AG04450 (cell line): ENCODE measurements at regions not wholly inside any gene's neighbourhood (a gene's known extent, or its start where the extent isn't known, plus 50 kb on each side); places are given as distances from the start of the nearest gene placed in this dataset.

Experiments used
- CTCF ChIA-PET: fragments of 300-600, 350-600 bp; formaldehyde crosslinking; extraction: SDS; loops from one replicate; lab custom pipeline; 2022; ENCODE audit warnings: antibody characterized with exemption, inconsistent platforms; lab: Charles Lee
- POLR2A ChIA-PET: fragments of 350-600 bp; formaldehyde crosslinking; extraction: SDS; loops from one replicate; lab custom pipeline; 2021; ENCODE audit warnings: antibody characterized with exemption, inconsistent platforms; lab: Yijun Ruan, JAX
- DNase-seq: peaks from one replicate; pipeline ENCODE4 v3.0.0-alpha.2; 2011; ENCODE audit warnings: low read depth, low spot score
- H3K27ac ChIP-seq: one replicate; pipeline ENCODE4 v1.5.1; 2012; ENCODE audit warnings: low read depth, low read length, control low read depth
- H3K27me3 ChIP-seq: one replicate; pipeline ENCODE4 v1.6.0; 2012; ENCODE audit warnings: low read length; ENCODE audit not compliant: control insufficient read depth, insufficient read depth
- H3K4me3 ChIP-seq: 2 replicates; pipeline ENCODE4 v1.5.1; 2011; ENCODE audit warnings: mild to moderate bottlenecking, low read depth, low read length, control low read depth
- H3K9me3 ChIP-seq: 2 replicates; pipeline ENCODE4 v1.5.1; 2012; ENCODE audit warnings: low read length; ENCODE audit not compliant: control insufficient read depth, insufficient read depth
- CTCF ChIP-seq: IDR thresholded peaks from 2 replicates; pipeline ENCODE4 v1.5.1; 2011; ENCODE audit warnings: low read depth, low read length, control low read depth, inconsistent platforms

GRCh38 chr2:35548171-35548570 lies 807.4 kb upstream of the CRIM1 start:
- POLR2A ChIA-PET, result no interaction called here
- Histone ChIP-seq H3K9me3 (no peaks in the 10 kb centered on the region), H3K27ac (no peak overlapping the region), H3K27me3 (no peaks in the 10 kb centered on the region), H3K4me3 (no peak overlapping the region)
- CTCF ChIA-PET, result no interaction called here
- DNase-seq, result no peak
- no peak for TF ChIP-seq CTCF

- POLR2A ChIA-PET, result no interaction called here
- no peaks in the 10 kb centered on the region for H3K27me3 ChIP-seq
- DNase-seq, result no peak
- TF ChIP-seq CTCF, result no peak
- H3K27ac ChIP-seq, result no peak overlapping the region
- CTCF ChIA-PET, result no interaction called here
- peaks cover 6% of the 10 kb centered on the region; the same call in 1 of the 2 replicates for H3K9me3 ChIP-seq
- H3K4me3 ChIP-seq, result no peak overlapping the region
Measured at GRCh38 chr2:35545301-35545700, 810.3 kb upstream of the CRIM1 start.

DNA sequence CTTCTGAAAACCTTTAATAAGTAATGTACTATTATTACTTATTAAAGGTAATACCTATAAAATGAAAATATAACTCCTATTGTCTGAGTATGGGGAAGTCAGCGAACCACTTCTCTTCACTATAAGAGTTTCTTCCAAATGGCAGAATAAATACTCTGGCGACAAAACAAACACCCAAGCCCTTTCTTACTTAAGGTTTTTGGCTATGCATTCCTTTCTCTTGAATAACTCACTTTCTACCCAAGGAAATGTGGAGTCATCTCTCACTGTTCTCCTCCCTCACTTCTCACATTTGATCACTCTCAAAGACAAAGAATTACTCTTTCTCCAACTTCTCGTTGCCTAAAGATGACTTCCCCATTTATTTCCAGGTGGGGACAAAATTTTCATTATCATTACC lies 816.8 kb upstream of the CRIM1 start:
- ChIA-PET CTCF (no interaction called here), POLR2A (no interaction called here)
- no peak for DNase-seq
- Histone ChIP-seq H3K27ac (no peak overlapping the region), H3K9me3 (peaks cover 6% of the 10 kb centered on the region; the same call in 1 of the 2 replicates), H3K27me3 (no peaks in the 10 kb centered on the region), H3K4me3 (no peak overlapping the region)
- TF ChIP-seq CTCF, result no peak

DNA sequence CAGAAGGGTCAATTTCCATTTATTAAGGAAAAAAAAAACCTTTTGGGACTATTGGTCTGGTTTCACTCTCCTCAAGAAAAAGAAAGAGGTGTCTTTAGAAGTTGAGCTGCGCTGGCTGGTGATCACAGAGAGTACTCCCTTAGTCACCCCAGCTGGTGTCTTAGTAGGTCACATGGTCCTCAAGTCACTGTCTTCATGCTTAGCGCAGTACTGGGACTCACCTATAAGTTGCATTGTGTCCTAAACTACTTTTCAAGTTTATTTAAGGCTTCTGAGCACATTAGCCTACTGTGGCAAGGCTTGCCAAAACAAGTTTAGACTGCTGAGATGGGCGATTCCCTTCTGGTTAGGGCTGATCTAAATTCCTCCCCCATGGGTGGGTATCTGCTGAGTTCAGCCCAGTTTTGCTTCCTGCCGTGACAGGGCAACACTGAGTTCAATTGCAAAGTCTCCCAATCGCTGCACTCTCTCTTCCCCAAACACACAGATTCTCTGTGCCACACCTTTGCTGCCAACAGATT lies 824.9 kb upstream of the CRIM1 start:
- POLR2A ChIA-PET, result no interaction called here

DNA sequence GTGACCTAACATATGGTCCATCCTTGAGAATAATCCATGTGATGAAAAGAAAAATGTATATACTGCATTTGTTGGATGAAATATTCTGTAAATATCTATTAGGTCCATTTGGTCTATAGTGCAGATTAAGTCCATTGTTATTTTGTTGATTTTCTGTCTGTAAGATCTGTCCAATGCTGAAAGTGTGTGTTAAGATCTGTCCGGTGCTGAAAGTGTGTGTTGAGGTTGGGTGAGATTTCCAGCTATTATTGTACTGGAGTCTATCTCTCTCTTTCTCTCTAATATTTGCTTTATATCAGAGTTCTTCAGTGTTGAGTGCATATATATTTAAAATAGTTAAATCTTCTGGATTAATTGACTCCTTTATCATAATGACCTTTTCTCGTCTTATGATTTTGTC lies 828.8 kb upstream of the CRIM1 start:
- Histone ChIP-seq H3K9me3 (peaks cover 26% of the 10 kb centered on the region), H3K27ac (no peak overlapping the region), H3K4me3 (no peak overlapping the region), H3K27me3 (no peaks in the 10 kb centered on the region)
- ChIA-PET POLR2A (no interaction called here), CTCF (no interaction called here)
- no peak for TF ChIP-seq CTCF
- DNase-seq, result no peak

More for the DNA sequence above, 824.9 kb upstream of the CRIM1 start:
- no peak for TF ChIP-seq CTCF
- Histone ChIP-seq H3K27ac (no peak overlapping the region), H3K9me3 (peaks cover 15% of the 10 kb centered on the region; the same call in 1 of the 2 replicates), H3K27me3 (no peaks in the 10 kb centered on the region), H3K4me3 (no peak overlapping the region)
- no peak for DNase-seq
- CTCF ChIA-PET, result no interaction called here
